ENCODE measurements at regions not wholly inside any gene's neighbourhood (a gene's known extent, or its start where the extent isn't known, plus 50 kb on each side); places are given as distances from the start of the nearest gene placed in this dataset.
"Not testable (repeated sequence)": the region's sequence is repeated elsewhere in the genome, so short reads cannot be mapped to it uniquely, and the experiment has no call there.

GRCh38 chr7:65105650-65106203, 99.2 kb upstream of the ERV3-1 start:
- not testable (repeated sequence) for TF ChIP-seq CTCF (IDR thresholded peaks at IDR 0.05; ENCODE audit: poor library complexity, severe bottlenecking); POLR2AphosphoS5 (IDR thresholded peaks at IDR 0.05)
